ENCODE measurements at regions not wholly inside any gene's neighbourhood (a gene's known extent, or its start where the extent isn't known, plus 50 kb on each side); places are given as distances from the start of the nearest gene placed in this dataset.

DNA sequence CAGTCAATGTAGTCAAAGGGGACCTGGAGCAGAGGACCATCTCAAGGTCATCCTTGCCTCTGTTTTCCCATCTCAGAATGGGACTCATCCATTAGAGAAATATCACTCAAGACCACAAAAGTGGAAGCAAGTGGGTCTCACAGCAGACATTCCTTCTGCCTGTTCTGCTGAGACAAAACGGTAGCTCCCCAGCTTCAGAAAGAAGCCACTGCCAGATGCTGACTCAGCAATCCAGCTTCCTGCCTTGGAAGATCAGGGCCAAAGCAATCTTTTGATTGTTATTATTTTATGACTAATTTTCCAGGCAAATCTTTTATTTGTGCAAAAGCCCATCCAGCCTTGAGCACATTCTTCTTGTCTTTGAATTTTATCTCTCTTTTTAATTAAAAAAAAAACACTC is 86.8 kb downstream of the CCT6B start:
- intact Hi-C loops (cut with micrococcal nuclease) = no loop called here
- POLR2A ChIA-PET = no interaction called here
- BruUV-seq (replicated peaks) = no TSS peak
- H3K27me3 Mint-ChIP-seq (ENCODE audit: insufficient read depth, unreplicated experiment) = no peaks in the 10 kb centered on the region
- H3K4me1 Mint-ChIP-seq (ENCODE audit: insufficient read depth, unreplicated experiment) = no peaks in the 10 kb centered on the region
- H3K36me3 Mint-ChIP-seq (ENCODE audit: insufficient read depth, unreplicated experiment) = no peaks in the 10 kb centered on the region
- TF ChIP-seq, protein P1, sequence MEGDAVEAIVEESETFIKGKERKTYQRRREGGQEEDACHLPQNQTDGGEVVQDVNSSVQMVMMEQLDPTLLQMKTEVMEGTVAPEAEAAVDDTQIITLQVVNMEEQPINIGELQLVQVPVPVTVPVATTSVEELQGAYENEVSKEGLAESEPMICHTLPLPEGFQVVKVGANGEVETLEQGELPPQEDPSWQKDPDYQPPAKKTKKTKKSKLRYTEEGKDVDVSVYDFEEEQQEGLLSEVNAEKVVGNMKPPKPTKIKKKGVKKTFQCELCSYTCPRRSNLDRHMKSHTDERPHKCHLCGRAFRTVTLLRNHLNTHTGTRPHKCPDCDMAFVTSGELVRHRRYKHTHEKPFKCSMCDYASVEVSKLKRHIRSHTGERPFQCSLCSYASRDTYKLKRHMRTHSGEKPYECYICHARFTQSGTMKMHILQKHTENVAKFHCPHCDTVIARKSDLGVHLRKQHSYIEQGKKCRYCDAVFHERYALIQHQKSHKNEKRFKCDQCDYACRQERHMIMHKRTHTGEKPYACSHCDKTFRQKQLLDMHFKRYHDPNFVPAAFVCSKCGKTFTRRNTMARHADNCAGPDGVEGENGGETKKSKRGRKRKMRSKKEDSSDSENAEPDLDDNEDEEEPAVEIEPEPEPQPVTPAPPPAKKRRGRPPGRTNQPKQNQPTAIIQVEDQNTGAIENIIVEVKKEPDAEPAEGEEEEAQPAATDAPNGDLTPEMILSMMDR (IDR thresholded peaks at IDR 0.05; ENCODE audit: unreplicated experiment) = no peak
- H3K4me3 Mint-ChIP-seq (ENCODE audit: unreplicated experiment) = no peak overlapping the region
- no peak overlapping the region for H3K27ac Mint-ChIP-seq (ENCODE audit: low read depth, unreplicated experiment)
- CTCF ChIA-PET = no interaction called here
- H3K9me3 Mint-ChIP-seq (ENCODE audit: unreplicated experiment) = peaks cover 20% of the 10 kb centered on the region
- no peak for DNase-seq (ENCODE audit: unreplicated experiment)

DNA sequence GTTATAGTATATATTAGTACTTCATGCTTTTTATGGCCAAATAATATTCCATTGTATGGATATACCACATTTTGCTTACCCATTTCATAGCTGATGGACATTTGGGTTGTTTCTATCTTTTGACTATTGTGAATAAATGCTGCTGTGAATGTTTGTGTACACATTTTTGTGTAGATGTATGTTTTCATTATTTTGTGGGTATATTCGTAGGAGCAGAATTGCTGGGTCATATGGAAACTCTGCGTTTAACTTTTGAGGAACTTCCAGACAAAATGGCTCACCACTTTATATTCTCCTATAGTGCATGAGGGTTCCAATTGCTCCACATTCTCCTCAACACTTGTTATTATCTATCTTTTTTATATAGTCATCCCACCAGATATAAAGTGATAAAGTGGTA is 88.6 kb downstream of the CCT6B start:
- Mint-ChIP-seq H3K4me3 (ENCODE audit: unreplicated experiment) (no peak overlapping the region), H3K27ac (ENCODE audit: low read depth, unreplicated experiment) (no peak overlapping the region), H3K36me3 (ENCODE audit: insufficient read depth, unreplicated experiment) (no peaks in the 10 kb centered on the region), H3K9me3 (ENCODE audit: unreplicated experiment) (peaks cover 32% of the 10 kb centered on the region), H3K27me3 (ENCODE audit: insufficient read depth, unreplicated experiment) (no peaks in the 10 kb centered on the region), H3K4me1 (ENCODE audit: insufficient read depth, unreplicated experiment) (no peaks in the 10 kb centered on the region)
- no TSS peak for BruUV-seq (replicated peaks)
- DNase-seq (ENCODE audit: unreplicated experiment) = no peak
- ChIA-PET CTCF (no interaction called here), POLR2A (no interaction called here)
- intact Hi-C loops (cut with micrococcal nuclease) = no loop called here
- TF ChIP-seq, protein P1 (IDR thresholded peaks at IDR 0.05; ENCODE audit: unreplicated experiment) = no peak

DNA sequence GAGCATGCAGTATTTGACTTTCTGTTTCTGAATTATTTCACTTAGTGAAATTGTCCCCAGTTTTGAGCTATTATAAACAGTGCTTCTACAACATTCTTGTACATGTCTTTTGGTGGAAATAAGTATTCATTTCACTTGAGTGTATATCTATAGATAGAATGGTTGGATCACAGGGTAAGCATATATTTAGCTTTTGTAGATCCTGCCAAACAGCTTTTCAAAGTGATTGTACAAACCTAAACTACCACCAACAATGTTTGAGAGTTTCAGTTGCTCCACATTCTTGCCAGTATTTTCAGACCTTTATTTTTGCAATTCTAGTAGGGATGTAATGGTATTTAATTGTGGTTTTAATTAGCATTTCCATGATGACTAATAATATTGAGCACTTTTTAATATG is 91.6 kb downstream of the CCT6B start:
- no peak overlapping the region for H3K27ac Mint-ChIP-seq (ENCODE audit: low read depth, unreplicated experiment)
- no peak overlapping the region for H3K4me3 Mint-ChIP-seq (ENCODE audit: unreplicated experiment)
- ChIA-PET POLR2A (no interaction called here), CTCF (interaction anchor here (0.8 kb wide), 1 partner anchor 220 kb away, joined by 4 read pairs; no protein-coding TSS in a partner anchor)
- H3K4me1 Mint-ChIP-seq (ENCODE audit: insufficient read depth, unreplicated experiment) = no peaks in the 10 kb centered on the region
- BruUV-seq (replicated peaks) = no TSS peak
- intact Hi-C loops (cut with micrococcal nuclease) = no loop called here
- no peak for DNase-seq (ENCODE audit: unreplicated experiment)
- peaks cover 24% of the 10 kb centered on the region for H3K9me3 Mint-ChIP-seq (ENCODE audit: unreplicated experiment)
- H3K36me3 Mint-ChIP-seq (ENCODE audit: insufficient read depth, unreplicated experiment) = no peaks in the 10 kb centered on the region
- H3K27me3 Mint-ChIP-seq (ENCODE audit: insufficient read depth, unreplicated experiment) = no peaks in the 10 kb centered on the region
- TF ChIP-seq, protein P1 (IDR thresholded peaks at IDR 0.05; ENCODE audit: unreplicated experiment) = no peak

DNA sequence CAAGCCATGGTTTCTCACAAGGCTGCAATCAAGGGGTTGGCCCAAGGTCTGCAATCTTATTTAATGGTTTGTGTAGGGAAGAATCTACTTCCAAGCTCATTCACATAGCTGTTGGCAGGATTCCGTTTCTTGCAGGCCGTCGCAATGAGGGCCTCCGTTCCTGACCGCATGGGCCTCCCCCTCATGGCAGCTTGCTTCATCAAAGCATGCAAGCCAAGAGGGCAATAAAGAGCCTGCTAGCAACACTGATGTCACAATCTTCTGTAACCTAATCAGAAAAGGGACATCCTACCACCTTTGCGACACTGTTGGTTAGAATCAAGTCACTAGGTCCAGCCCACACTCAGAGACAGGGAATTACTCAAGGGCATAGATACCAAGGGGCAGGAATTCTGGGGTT is 95.5 kb downstream of the CCT6B start:
- POLR2A ChIA-PET = no interaction called here
- Mint-ChIP-seq H3K4me1 (ENCODE audit: insufficient read depth, unreplicated experiment) (no peaks in the 10 kb centered on the region), H3K9me3 (ENCODE audit: unreplicated experiment) (peaks cover 25% of the 10 kb centered on the region), H3K36me3 (ENCODE audit: insufficient read depth, unreplicated experiment) (no peaks in the 10 kb centered on the region), H3K27me3 (ENCODE audit: insufficient read depth, unreplicated experiment) (no peaks in the 10 kb centered on the region), H3K27ac (ENCODE audit: low read depth, unreplicated experiment) (no peak overlapping the region), H3K4me3 (ENCODE audit: unreplicated experiment) (no peak overlapping the region)
- BruUV-seq (replicated peaks) = no TSS peak
- intact Hi-C loops (cut with micrococcal nuclease) = no loop called here
- DNase-seq (ENCODE audit: unreplicated experiment) = no peak
- CTCF ChIA-PET = no interaction called here
- TF ChIP-seq, protein P1 (IDR thresholded peaks at IDR 0.05; ENCODE audit: unreplicated experiment) = no peak

All from MCF 10A (cell line).